ENCODE measurements at regions not wholly inside any gene's neighbourhood (a gene's known extent, or its start where the extent isn't known, plus 50 kb on each side); places are given as distances from the start of the nearest gene placed in this dataset.

GRCh38 chr2:104375206-104375605 is 478.7 kb upstream of the POU3F3 start:
- no peak for DNase-seq
- Histone ChIP-seq H3K4me3 (no peak overlapping the region), H3K27me3 (no peaks in the 10 kb centered on the region), H3K27ac (no peak overlapping the region), H3K4me1 (no peaks in the 10 kb centered on the region), H3K36me3 (no peaks in the 10 kb centered on the region), H3K9me3 (no peaks in the 10 kb centered on the region)
- intact Hi-C loops (cut with DNase I), result no loop called here
- TF ChIP-seq POLR2A (IDR thresholded peaks at IDR 0.05), result no peak
- no peak for TF ChIP-seq CTCF (IDR thresholded peaks at IDR 0.05)
- TF ChIP-seq POLR2AphosphoS5 (IDR thresholded peaks at IDR 0.05), result no peak
- no peak for TF ChIP-seq EP300 (IDR thresholded peaks at IDR 0.05)

- no peak for DNase-seq
Observed at GRCh38 chr2:104378853-104379374, 475.0 kb upstream of the POU3F3 start.

GRCh38 chr2:104384961-104385360 is 469.0 kb upstream of the POU3F3 start:
- no peak overlapping the region for H3K27ac ChIP-seq
- H3K4me1 ChIP-seq, result no peaks in the 10 kb centered on the region
- no peaks in the 10 kb centered on the region for H3K36me3 ChIP-seq
- H3K4me3 ChIP-seq, result no peak overlapping the region
- TF ChIP-seq CTCF (IDR thresholded peaks at IDR 0.05), result no peak
- no peak for TF ChIP-seq POLR2A (IDR thresholded peaks at IDR 0.05)
- TF ChIP-seq POLR2AphosphoS5 (IDR thresholded peaks at IDR 0.05), result no peak
- no peak for TF ChIP-seq EP300 (IDR thresholded peaks at IDR 0.05)
- no peak for DNase-seq
- no peaks in the 10 kb centered on the region for H3K9me3 ChIP-seq
- intact Hi-C loops (cut with DNase I), result no loop called here
- no peaks in the 10 kb centered on the region for H3K27me3 ChIP-seq
- 74 to 83% methylated on average over 5 of the region's 5 CpGs for WGBS, 2 donors

More at GRCh38 chr2:104378853-104379374, 475.0 kb upstream of the POU3F3 start:
- H3K36me3 ChIP-seq, result no peaks in the 10 kb centered on the region
- H3K27me3 ChIP-seq, result no peaks in the 10 kb centered on the region
- H3K27ac ChIP-seq, result no peak overlapping the region
- WGBS, 2 donors, result 3% methylated on average over 3 of the region's 3 CpGs
- peak overlapping the region in 3 of 4 donors; percentile 7 to 37 (median 33) for H3K4me3 ChIP-seq
- TF ChIP-seq CTCF (IDR thresholded peaks at IDR 0.05), result no peak
- no peak for TF ChIP-seq EP300 (IDR thresholded peaks at IDR 0.05)
- TF ChIP-seq POLR2AphosphoS5 (IDR thresholded peaks at IDR 0.05), result no peak
- TF ChIP-seq POLR2A (IDR thresholded peaks at IDR 0.05), result no peak
- no peaks in the 10 kb centered on the region for H3K9me3 ChIP-seq
- intact Hi-C loops (cut with DNase I), result no loop called here
- H3K4me1 ChIP-seq, result no peaks in the 10 kb centered on the region

- WGBS, 2 donors, result 51 to 69% methylated on average over 4 of the region's 4 CpGs
- intact Hi-C loops (cut with DNase I), result no loop called here
Observed at GRCh38 chr2:104385743-104386142, 468.2 kb upstream of the POU3F3 start.

More at GRCh38 chr2:104385743-104386142, 468.2 kb upstream of the POU3F3 start:
- H3K36me3 ChIP-seq, result no peaks in the 10 kb centered on the region
- TF ChIP-seq CTCF (IDR thresholded peaks at IDR 0.05), result no peak
- TF ChIP-seq EP300 (IDR thresholded peaks at IDR 0.05), result no peak
- no peak for TF ChIP-seq POLR2A (IDR thresholded peaks at IDR 0.05)
- no peak for TF ChIP-seq POLR2AphosphoS5 (IDR thresholded peaks at IDR 0.05)
- no peaks in the 10 kb centered on the region for H3K9me3 ChIP-seq
- no peak overlapping the region for H3K4me3 ChIP-seq
- no peaks in the 10 kb centered on the region for H3K4me1 ChIP-seq
- no peak overlapping the region for H3K27ac ChIP-seq
- no peaks in the 10 kb centered on the region for H3K27me3 ChIP-seq
- no peak for DNase-seq
